ENCODE measurements at regions not wholly inside any gene's neighbourhood (a gene's known extent, or its start where the extent isn't known, plus 50 kb on each side); places are given as distances from the start of the nearest gene placed in this dataset.
A peak's percentile ranks its signal among the peaks of the same experiment; 100 is the strongest.
"Not testable (repeated sequence)": the region's sequence is repeated elsewhere in the genome, so short reads cannot be mapped to it uniquely, and the experiment has no call there.

GRCh38 chrX:120727452-120727851 lies 97.6 kb upstream of the C1GALT1C1 start:
- no peaks in the 10 kb centered on the region for H3K9me3 ChIP-seq
- H3K4me2 ChIP-seq, result peak overlapping the region; percentile 70
- H3K4me3 ChIP-seq, result no peak overlapping the region
- H3K36me3 ChIP-seq, result no peaks in the 10 kb centered on the region
- TF ChIP-seq Cebpa-rat (IDR thresholded peaks at IDR 0.05), result no peak
- H4K20me1 ChIP-seq, result no peaks in the 10 kb centered on the region
- H3K9ac ChIP-seq, result no peak overlapping the region
- H3K27ac ChIP-seq, result no peak overlapping the region
- H3K27me3 ChIP-seq, result no peaks in the 10 kb centered on the region
- peaks cover 35% of the 10 kb centered on the region for H3K4me1 ChIP-seq

GRCh38 chrX:120726294-120726693 lies 96.4 kb upstream of the C1GALT1C1 start:
- peaks cover 35% of the 10 kb centered on the region for H3K4me1 ChIP-seq
- no peaks in the 10 kb centered on the region for H3K9me3 ChIP-seq
- no peaks in the 10 kb centered on the region for H3K27me3 ChIP-seq
- H3K4me3 ChIP-seq, result no peak overlapping the region
- H4K20me1 ChIP-seq, result no peaks in the 10 kb centered on the region
- H3K27ac ChIP-seq, result no peak overlapping the region
- H3K9ac ChIP-seq, result no peak overlapping the region
- H3K4me2 ChIP-seq, result peak overlapping the region; percentile 70
- no peaks in the 10 kb centered on the region for H3K36me3 ChIP-seq
- TF ChIP-seq Cebpa-rat (IDR thresholded peaks at IDR 0.05), result no peak

GRCh38 chrX:120725874-120726273 lies 96.0 kb upstream of the C1GALT1C1 start:
- no peaks in the 10 kb centered on the region for H3K36me3 ChIP-seq
- H3K4me3 ChIP-seq, result no peak overlapping the region
- H3K4me2 ChIP-seq, result peak overlapping the region; percentile 70
- H4K20me1 ChIP-seq, result no peaks in the 10 kb centered on the region
- no peak for TF ChIP-seq Cebpa-rat (IDR thresholded peaks at IDR 0.05)
- H3K9me3 ChIP-seq, result no peaks in the 10 kb centered on the region
- peaks cover 35% of the 10 kb centered on the region for H3K4me1 ChIP-seq
- H3K27ac ChIP-seq, result no peak overlapping the region
- H3K27me3 ChIP-seq, result no peaks in the 10 kb centered on the region
- H3K9ac ChIP-seq, result no peak overlapping the region

DNA sequence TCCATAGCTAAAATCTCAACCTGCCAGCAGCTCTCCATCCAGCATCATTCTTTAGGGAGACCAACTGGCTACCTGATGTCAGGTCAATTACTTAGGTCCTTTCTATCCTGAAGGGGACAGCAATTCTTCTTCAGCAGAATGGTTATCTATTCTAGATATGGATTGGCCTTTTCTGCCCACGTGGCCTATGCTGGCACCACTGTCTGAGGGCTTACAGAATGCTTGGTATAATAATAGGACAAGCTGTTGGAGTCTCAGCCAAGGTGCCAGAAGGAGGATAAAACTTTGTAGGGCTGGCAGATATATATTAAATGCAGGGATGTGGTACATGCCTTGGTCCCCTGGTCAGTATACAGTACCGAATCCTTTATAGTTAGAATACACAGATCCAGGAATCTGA lies 89.8 kb upstream of the C1GALT1C1 start:
- no peak overlapping the region for H3K4me2 ChIP-seq
- no peaks in the 10 kb centered on the region for H4K20me1 ChIP-seq
- H3K4me3 ChIP-seq, result no peak overlapping the region
- no peaks in the 10 kb centered on the region for H3K9me3 ChIP-seq
- H3K27me3 ChIP-seq, result no peaks in the 10 kb centered on the region
- H3K27ac ChIP-seq, result no peak overlapping the region
- no peak for TF ChIP-seq Cebpa-rat (IDR thresholded peaks at IDR 0.05)
- H3K36me3 ChIP-seq, result no peaks in the 10 kb centered on the region
- H3K9ac ChIP-seq, result no peak overlapping the region
- no peaks in the 10 kb centered on the region for H3K4me1 ChIP-seq

DNA sequence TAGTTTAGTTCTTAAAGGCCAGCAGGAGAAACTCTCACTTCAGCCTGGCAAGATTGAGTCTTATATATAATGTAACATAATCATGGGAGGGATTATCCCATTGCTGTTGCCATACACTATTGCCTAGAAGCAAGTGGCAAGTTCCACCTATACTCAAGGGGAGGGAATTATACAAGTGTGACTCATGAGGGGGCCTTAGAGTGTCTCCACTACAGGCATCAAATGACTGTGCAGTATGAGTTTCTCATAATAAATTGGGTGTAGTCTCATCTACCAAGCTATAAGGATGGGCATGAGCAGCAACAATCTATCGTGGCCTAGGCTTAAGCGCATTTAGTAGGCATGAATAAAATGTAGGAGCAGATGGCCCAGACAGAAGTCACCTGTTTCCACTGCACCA lies 89.1 kb upstream of the C1GALT1C1 start:
- H3K9ac ChIP-seq, result no peak overlapping the region
- no peak overlapping the region for H3K27ac ChIP-seq
- no peak overlapping the region for H3K4me3 ChIP-seq
- no peaks in the 10 kb centered on the region for H3K4me1 ChIP-seq
- no peaks in the 10 kb centered on the region for H3K9me3 ChIP-seq
- no peak overlapping the region for H3K4me2 ChIP-seq
- H3K36me3 ChIP-seq, result no peaks in the 10 kb centered on the region
- no peak for TF ChIP-seq Cebpa-rat (IDR thresholded peaks at IDR 0.05)
- H4K20me1 ChIP-seq, result no peaks in the 10 kb centered on the region
- no peaks in the 10 kb centered on the region for H3K27me3 ChIP-seq

DNA sequence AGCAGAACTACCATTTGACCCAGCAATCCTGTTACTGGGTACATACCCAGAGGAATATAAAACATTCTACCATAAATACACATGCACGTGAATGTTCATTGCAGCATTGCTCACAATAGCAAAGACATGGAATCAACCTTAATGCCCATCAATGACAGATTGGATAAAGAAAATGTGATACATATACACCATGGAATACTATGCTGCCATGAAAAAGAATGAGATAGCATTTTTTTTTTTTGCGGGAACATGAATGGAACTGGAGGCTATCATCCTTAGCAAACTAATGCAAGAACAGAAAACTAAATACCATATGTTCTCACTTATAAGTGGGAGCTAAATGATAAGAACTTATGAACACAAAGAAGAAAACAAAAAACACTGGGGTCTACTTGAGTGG lies 72.5 kb upstream of the C1GALT1C1 start:
- H3K4me3 ChIP-seq, H3K27me3 ChIP-seq, H4K20me1 ChIP-seq, H3K36me3 ChIP-seq, H3K4me1 ChIP-seq, H3K27ac ChIP-seq, H3K9ac ChIP-seq, H3K4me2 ChIP-seq: not testable (repeated sequence)
- H3K9me3 ChIP-seq, result peaks cover 22% of the 10 kb centered on the region

DNA sequence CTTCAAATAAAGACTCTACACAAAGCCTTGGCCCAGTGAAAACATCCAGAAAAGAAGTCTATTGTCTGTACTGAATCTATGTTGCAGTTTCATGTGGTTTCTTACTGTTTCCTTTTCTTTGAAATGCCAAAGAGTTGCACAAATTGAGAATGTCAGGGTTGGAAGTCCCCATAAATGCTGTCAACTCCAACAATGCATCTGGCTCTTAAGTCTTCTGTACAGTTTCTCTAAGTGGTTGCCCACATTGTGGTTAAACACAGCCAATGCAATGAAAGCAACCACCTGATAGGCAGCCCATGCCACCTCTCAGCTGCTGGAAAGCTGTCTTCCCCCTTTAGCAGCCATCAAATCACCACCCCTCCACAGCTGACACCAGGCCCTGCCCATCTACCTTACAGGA lies 67.2 kb upstream of the C1GALT1C1 start:
- Histone ChIP-seq H3K9ac (no peak overlapping the region), H3K4me1 (0 out of 2 replicates have a peak, but pooled peaks cover 4% of the 10 kb centered on the region), H3K9me3 (peaks cover 43% of the 10 kb centered on the region), H4K20me1 (no peaks in the 10 kb centered on the region), H3K27me3 (no peaks in the 10 kb centered on the region), H3K4me2 (no peak overlapping the region), H3K27ac (no peak overlapping the region), H3K4me3 (no peak overlapping the region), H3K36me3 (no peaks in the 10 kb centered on the region)
- no peak for TF ChIP-seq Cebpa-rat (IDR thresholded peaks at IDR 0.05)

DNA sequence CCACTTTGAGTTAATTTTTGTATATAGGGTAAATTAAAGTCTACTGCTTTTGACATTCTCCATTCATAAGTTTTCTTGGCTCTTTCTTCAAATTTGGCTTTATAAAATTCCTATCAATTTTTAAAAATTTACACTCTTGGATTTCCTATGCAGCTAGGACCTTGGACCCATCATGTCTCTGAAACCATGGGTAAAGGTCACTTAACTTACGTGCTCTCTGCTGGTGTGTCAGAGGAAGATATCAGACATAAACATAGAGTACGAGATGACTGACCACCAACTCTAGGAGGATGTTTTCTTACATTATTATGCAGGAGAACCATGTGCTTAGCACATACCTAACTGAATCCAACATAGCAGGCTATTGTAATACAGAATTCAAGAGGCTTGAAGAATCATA lies 62.5 kb upstream of the C1GALT1C1 start:
- Histone ChIP-seq H3K4me1 (peaks cover 4% of the 10 kb centered on the region; the same call in 1 of the 2 replicates), H3K27me3 (no peaks in the 10 kb centered on the region), H3K9me3 (peaks cover 20% of the 10 kb centered on the region), H4K20me1 (no peaks in the 10 kb centered on the region), H3K27ac (no peak overlapping the region), H3K9ac (no peak overlapping the region), H3K4me3 (no peak overlapping the region), H3K36me3 (no peaks in the 10 kb centered on the region), H3K4me2 (no peak overlapping the region)
- no peak for TF ChIP-seq Cebpa-rat (IDR thresholded peaks at IDR 0.05)

DNA sequence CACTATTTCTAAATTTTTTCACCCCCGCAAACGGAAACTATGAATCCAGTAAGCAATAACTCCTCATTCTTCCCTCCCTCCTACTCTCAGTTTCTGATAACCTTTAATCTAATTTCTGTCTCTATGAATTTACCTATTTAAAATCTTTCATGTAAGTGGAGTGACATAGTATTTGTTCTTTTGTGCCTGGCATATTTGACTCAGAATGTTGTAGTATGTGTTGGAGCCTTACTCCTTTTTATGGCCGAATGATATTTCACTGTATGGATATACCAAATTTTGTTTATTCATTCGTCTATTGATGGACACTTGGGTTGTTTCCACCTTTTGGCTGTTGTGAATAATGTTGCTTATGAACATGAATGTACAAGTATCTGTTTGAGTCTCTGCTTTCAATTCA lies 61.1 kb upstream of the C1GALT1C1 start:
- H3K9me3 ChIP-seq, result peaks cover 7% of the 10 kb centered on the region; the same call in 1 of the 2 replicates
- no peaks in the 10 kb centered on the region for H4K20me1 ChIP-seq
- H3K4me1 ChIP-seq, result no peaks in the 10 kb centered on the region; the same call in 1 of the 2 replicates
- no peak overlapping the region for H3K4me3 ChIP-seq
- H3K36me3 ChIP-seq, result no peaks in the 10 kb centered on the region
- H3K27me3 ChIP-seq, result no peaks in the 10 kb centered on the region
- no peak overlapping the region for H3K27ac ChIP-seq
- H3K4me2 ChIP-seq, result no peak overlapping the region
- TF ChIP-seq Cebpa-rat (IDR thresholded peaks at IDR 0.05), result no peak
- no peak overlapping the region for H3K9ac ChIP-seq

- H3K36me3 ChIP-seq, result no peaks in the 10 kb centered on the region
- H3K4me3 ChIP-seq, result no peak overlapping the region
- TF ChIP-seq Cebpa-rat (IDR thresholded peaks at IDR 0.05), result no peak
- H3K27ac ChIP-seq, result no peak overlapping the region
- H3K4me2 ChIP-seq, result no peak overlapping the region
- H3K9ac ChIP-seq, result no peak overlapping the region
- no peaks in the 10 kb centered on the region for H4K20me1 ChIP-seq
- 0 out of 2 replicates have a peak, but pooled peaks cover 1% of the 10 kb centered on the region for H3K9me3 ChIP-seq
- no peaks in the 10 kb centered on the region for H3K27me3 ChIP-seq
- H3K4me1 ChIP-seq, result no peaks in the 10 kb centered on the region; the same call in 1 of the 2 replicates
Measured at GRCh38 chrX:120690344-120690743, 60.5 kb upstream of the C1GALT1C1 start.

DNA sequence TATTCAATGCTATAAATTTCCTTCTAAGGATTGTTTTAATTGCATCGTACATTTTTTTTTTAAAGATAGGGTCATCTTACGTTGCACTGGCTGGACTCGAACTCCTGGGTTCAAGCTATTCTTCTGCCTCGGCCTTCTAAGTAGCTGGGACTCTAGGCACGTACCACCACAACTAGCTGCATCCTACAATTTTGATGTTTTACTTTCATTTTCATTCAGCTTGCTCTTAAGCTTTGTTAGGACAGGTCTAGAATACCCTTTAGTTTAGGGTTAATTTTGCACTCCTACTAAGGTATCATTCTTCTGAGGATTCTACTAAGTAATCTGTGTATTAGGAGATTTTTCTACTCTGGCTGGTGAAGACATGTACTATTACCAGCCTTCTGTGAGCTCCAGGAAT lies 50.2 kb upstream of the C1GALT1C1 start:
- H3K4me2 ChIP-seq, result no peak overlapping the region
- H3K9me3 ChIP-seq, result peaks cover 10% of the 10 kb centered on the region
- no peaks in the 10 kb centered on the region for H3K36me3 ChIP-seq
- H3K4me1 ChIP-seq, result no peaks in the 10 kb centered on the region
- H3K4me3 ChIP-seq, result no peak overlapping the region
- H3K9ac ChIP-seq, result no peak overlapping the region
- TF ChIP-seq Cebpa-rat (IDR thresholded peaks at IDR 0.05), result no peak
- no peaks in the 10 kb centered on the region for H4K20me1 ChIP-seq
- H3K27me3 ChIP-seq, result no peaks in the 10 kb centered on the region
- H3K27ac ChIP-seq, result no peak overlapping the region

Data from BLaER1 (cell line).